Fibroblast of lung (primary cell): ENCODE measurements at regions not wholly inside any gene's neighbourhood (a gene's known extent, or its start where the extent isn't known, plus 50 kb on each side); places are given as distances from the start of the nearest gene placed in this dataset.

Experiments
- DNase-seq, 2 donors: peaks; one replicate each; pipeline versions ENCODE4 v3.0.0 to v3.0.0-alpha.2; 2010; ENCODE audit warnings: low read depth in 2 of 2
- H2AFZ ChIP-seq: 2 replicates; pipeline ENCODE4 v1.5.1; 2012; ENCODE audit warnings: low read length, control low read depth, inconsistent platforms
- H3K27ac ChIP-seq: 2 replicates; pipeline ENCODE4 v1.5.1; 2011; ENCODE audit warnings: low read length, control low read depth; ENCODE audit not compliant: insufficient read depth
- H3K27me3 ChIP-seq: 2 replicates; pipeline ENCODE4 v1.5.1; 2011; ENCODE audit warnings: mild to moderate bottlenecking, low read length; ENCODE audit not compliant: control insufficient read depth, insufficient read depth
- H3K36me3 ChIP-seq: 2 replicates; pipeline ENCODE4 v1.5.1; 2011; ENCODE audit warnings: low read length; ENCODE audit not compliant: control insufficient read depth, insufficient read depth
- H3K4me1 ChIP-seq: 2 replicates; pipeline ENCODE4 v1.5.1; 2011; ENCODE audit warnings: low read length; ENCODE audit not compliant: control insufficient read depth, insufficient read depth; ENCODE audit errors: extremely low read depth
- H3K4me2 ChIP-seq: 2 replicates; pipeline ENCODE4 v1.5.1; 2011; ENCODE audit warnings: low read length, control low read depth; ENCODE audit not compliant: insufficient read depth; ENCODE audit errors: extremely low read depth
- H3K4me3 ChIP-seq, 4 experiments: fragments of 200-600 bp in 1 of 4; sonication (generic) in 1 of 4; replicated peaks in 1 of 4; 2 replicates each; pipeline ENCODE4 v1.5.1; 2011 to 2016; ENCODE audit warnings: low read length in 4 of 4, low read depth in 3 of 4, mild to moderate bottlenecking in 3 of 4, control low read depth in 2 of 4, inconsistent platforms in 1 of 4, mixed read lengths in 1 of 4; ENCODE audit not compliant: insufficient read depth in 1 of 4; ENCODE audit errors: control extremely low read depth in 1 of 4
- H3K79me2 ChIP-seq: 2 replicates; pipeline ENCODE4 v1.5.1; 2012; ENCODE audit warnings: mild to moderate bottlenecking, low read length, inconsistent platforms; ENCODE audit not compliant: control insufficient read depth, insufficient read depth
- H3K9ac ChIP-seq: 2 replicates; pipeline ENCODE4 v1.5.1; 2011; ENCODE audit warnings: mild to moderate bottlenecking, low read length, control low read depth; ENCODE audit not compliant: insufficient read depth
- H3K9me3 ChIP-seq: 2 replicates; pipeline ENCODE4 v1.5.1; 2012; ENCODE audit warnings: low read depth, low read length; ENCODE audit not compliant: control insufficient read depth, insufficient read depth
- H4K20me1 ChIP-seq: 2 replicates; pipeline ENCODE4 v1.5.1; 2011; ENCODE audit warnings: low read length; ENCODE audit not compliant: control insufficient read depth, insufficient read depth; ENCODE audit errors: extremely low read depth
- CTCF ChIP-seq, 2 donors: IDR thresholded peaks in 1 of 2; conservative IDR thresholded peaks in 1 of 2; 1 replicate in 1 of 2; 2 replicates in 1 of 2; pipeline ENCODE4 v1.5.1; 2011 to 2012; ENCODE audit warnings: low read length in 2 of 2, control low read depth in 1 of 2, inconsistent platforms in 1 of 2, low read depth in 1 of 2, mild to moderate bottlenecking in 1 of 2
- EZH2 ChIP-seq: IDR thresholded peaks from 2 replicates; pipeline ENCODE4 v1.5.1; 2012; ENCODE audit warnings: low read length, control low read depth, mild to moderate bottlenecking; ENCODE audit errors: missing control alignments

- TF ChIP-seq CTCF (conservative IDR thresholded peaks at IDR 0.05 in 1 of 2, IDR thresholded peaks at IDR 0.05 in 1 of 2; ENCODE audit: low read depth in 1 of 2, low read length in 2 of 2) = no peak
- no peak for TF ChIP-seq EZH2
- H3K27ac ChIP-seq = no peak overlapping the region
- no peaks in the 10 kb centered on the region for H3K9me3 ChIP-seq
- no peak overlapping the region for H3K4me2 ChIP-seq
- no peak overlapping the region for H3K4me3 ChIP-seq
- DNase-seq = no peak
- no peaks in the 10 kb centered on the region for H3K27me3 ChIP-seq
- H3K36me3 ChIP-seq = no peaks in the 10 kb centered on the region
- no peak overlapping the region for H2AFZ ChIP-seq
- no peak overlapping the region for H3K9ac ChIP-seq
- H3K79me2 ChIP-seq = no peaks in the 10 kb centered on the region
- no peaks in the 10 kb centered on the region for H3K4me1 ChIP-seq
- no peaks in the 10 kb centered on the region for H4K20me1 ChIP-seq
Measured at GRCh38 chr10:10510179-10510578, 507.5 kb upstream of the CELF2 start.

DNA sequence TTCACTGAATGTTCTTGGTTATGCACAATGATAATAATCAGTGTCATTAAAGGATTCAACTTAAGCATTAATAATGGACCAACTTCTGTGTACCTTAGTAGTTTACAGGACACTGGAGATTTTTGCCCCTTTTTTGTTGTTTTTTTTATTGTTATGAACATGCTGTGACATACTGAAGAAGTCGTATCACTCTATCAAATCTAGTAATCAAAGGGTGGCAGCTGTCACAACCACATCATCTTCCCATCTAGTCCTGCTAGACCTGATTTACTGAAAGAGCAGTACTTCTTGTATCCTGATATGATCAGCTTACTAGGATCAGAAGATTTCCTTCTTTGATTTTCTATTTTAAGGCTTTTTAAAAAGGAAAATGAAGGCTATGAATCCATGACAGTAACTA is 504.6 kb upstream of the CELF2 start:
- no peaks in the 10 kb centered on the region for H4K20me1 ChIP-seq
- no peak overlapping the region for H3K27ac ChIP-seq
- H3K27me3 ChIP-seq = no peaks in the 10 kb centered on the region
- no peak overlapping the region for H2AFZ ChIP-seq
- no peaks in the 10 kb centered on the region for H3K9me3 ChIP-seq
- no peaks in the 10 kb centered on the region for H3K79me2 ChIP-seq
- no peak for DNase-seq
- no peak overlapping the region for H3K4me2 ChIP-seq
- TF ChIP-seq CTCF (conservative IDR thresholded peaks at IDR 0.05 in 1 of 2, IDR thresholded peaks at IDR 0.05 in 1 of 2; ENCODE audit: low read depth in 1 of 2, low read length in 2 of 2) (no peak), EZH2 (no peak)
- no peaks in the 10 kb centered on the region for H3K36me3 ChIP-seq
- H3K9ac ChIP-seq = no peak overlapping the region
- peaks cover 3% of the 10 kb centered on the region for H3K4me1 ChIP-seq
- H3K4me3 ChIP-seq = no peak overlapping the region

GRCh38 chr10:10513898-10514297 is 503.8 kb upstream of the CELF2 start:
- Histone ChIP-seq H3K27me3 (no peaks in the 10 kb centered on the region), H4K20me1 (no peaks in the 10 kb centered on the region)

DNA sequence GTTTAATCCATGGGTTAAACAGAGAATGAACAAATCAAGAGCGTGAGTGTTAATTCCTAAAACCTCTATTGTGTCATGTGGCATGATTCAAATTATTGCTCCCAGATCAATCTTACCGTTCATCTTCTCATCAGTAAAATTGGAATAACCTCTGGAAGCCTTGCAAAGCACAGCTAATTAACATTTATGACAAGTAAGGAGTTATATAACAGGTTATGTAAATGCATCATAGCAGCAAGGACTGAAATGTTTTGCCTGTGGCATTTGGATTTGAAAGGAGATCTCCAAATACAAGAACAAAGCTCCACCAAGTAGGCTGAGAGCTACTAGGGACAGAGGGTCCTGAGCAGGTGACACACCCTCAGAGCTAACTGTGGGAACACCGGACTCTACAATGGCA is 502.9 kb upstream of the CELF2 start:
- H3K9me3 ChIP-seq = no peaks in the 10 kb centered on the region

More at GRCh38 chr10:10513898-10514297, 503.8 kb upstream of the CELF2 start:
- no peaks in the 10 kb centered on the region for H3K36me3 ChIP-seq
- H3K4me3 ChIP-seq = no peak overlapping the region
- no peak overlapping the region for H3K27ac ChIP-seq
- no peaks in the 10 kb centered on the region for H3K9me3 ChIP-seq
- no peak for TF ChIP-seq EZH2
- peaks cover 3% of the 10 kb centered on the region for H3K4me1 ChIP-seq
- H3K4me2 ChIP-seq = no peak overlapping the region
- H3K9ac ChIP-seq = no peak overlapping the region
- H3K79me2 ChIP-seq = no peaks in the 10 kb centered on the region
- no peak for DNase-seq
- no peak overlapping the region for H2AFZ ChIP-seq

More for the DNA sequence above, 502.9 kb upstream of the CELF2 start:
- TF ChIP-seq CTCF (conservative IDR thresholded peaks at IDR 0.05 in 1 of 2, IDR thresholded peaks at IDR 0.05 in 1 of 2; ENCODE audit: low read depth in 1 of 2, low read length in 2 of 2) (no peak), EZH2 (no peak)
- Histone ChIP-seq H3K36me3 (no peaks in the 10 kb centered on the region), H4K20me1 (no peaks in the 10 kb centered on the region), H3K27ac (no peak overlapping the region), H3K9ac (no peak overlapping the region), H3K4me2 (no peak overlapping the region), H3K27me3 (no peaks in the 10 kb centered on the region), H3K4me1 (peaks cover 3% of the 10 kb centered on the region), H3K79me2 (no peaks in the 10 kb centered on the region), H3K4me3 (no peak overlapping the region), H2AFZ (no peak overlapping the region)
- no peak for DNase-seq
